ENCODE measurements at regions not wholly inside any gene's neighbourhood (a gene's known extent, or its start where the extent isn't known, plus 50 kb on each side); places are given as distances from the start of the nearest gene placed in this dataset.
"Not testable (repeated sequence)": the region's sequence is repeated elsewhere in the genome, so short reads cannot be mapped to it uniquely, and the experiment has no call there.

DNA sequence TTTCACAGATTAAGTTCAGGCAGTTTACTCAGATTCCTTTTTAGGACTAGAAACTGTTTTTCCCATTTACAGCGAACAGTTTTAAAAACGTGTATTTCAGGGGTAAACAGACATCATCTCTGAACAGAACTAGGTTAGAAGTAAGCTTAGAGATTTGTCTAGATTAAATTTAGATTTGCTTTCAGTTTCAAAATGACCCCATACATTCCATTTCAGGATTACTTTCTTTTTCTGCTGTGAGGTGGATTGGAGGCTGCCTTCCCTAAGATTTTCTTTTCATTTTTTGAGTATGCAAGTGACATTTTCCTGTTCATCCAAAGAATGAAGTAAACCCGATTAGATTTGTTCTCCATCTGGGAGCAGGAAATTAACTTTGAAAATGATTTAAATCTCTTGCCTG lies 747.2 kb downstream of the KHDRBS2 start:
- DNase-seq (no peak), ATAC-seq (ENCODE audit: low FRiP score in 2 of 2) (no peak)
- 51 to 57% methylated on average over 3 of the region's 3 CpGs for WGBS, 2 donors
- Histone ChIP-seq H3K36me3 (no peaks in the 10 kb centered on the region), H3K4me3 (no peak overlapping the region), H3K27me3 (no peaks in the 10 kb centered on the region), H3K9me3 (peaks cover 0 to 3% (median 0%) of the 10 kb centered on the region in 4 donors), H3K4me1 (no peaks in the 10 kb centered on the region), H3K27ac (peak overlapping the region in 1 of 4 donors; percentile 8)
- TF ChIP-seq, protein P1, sequence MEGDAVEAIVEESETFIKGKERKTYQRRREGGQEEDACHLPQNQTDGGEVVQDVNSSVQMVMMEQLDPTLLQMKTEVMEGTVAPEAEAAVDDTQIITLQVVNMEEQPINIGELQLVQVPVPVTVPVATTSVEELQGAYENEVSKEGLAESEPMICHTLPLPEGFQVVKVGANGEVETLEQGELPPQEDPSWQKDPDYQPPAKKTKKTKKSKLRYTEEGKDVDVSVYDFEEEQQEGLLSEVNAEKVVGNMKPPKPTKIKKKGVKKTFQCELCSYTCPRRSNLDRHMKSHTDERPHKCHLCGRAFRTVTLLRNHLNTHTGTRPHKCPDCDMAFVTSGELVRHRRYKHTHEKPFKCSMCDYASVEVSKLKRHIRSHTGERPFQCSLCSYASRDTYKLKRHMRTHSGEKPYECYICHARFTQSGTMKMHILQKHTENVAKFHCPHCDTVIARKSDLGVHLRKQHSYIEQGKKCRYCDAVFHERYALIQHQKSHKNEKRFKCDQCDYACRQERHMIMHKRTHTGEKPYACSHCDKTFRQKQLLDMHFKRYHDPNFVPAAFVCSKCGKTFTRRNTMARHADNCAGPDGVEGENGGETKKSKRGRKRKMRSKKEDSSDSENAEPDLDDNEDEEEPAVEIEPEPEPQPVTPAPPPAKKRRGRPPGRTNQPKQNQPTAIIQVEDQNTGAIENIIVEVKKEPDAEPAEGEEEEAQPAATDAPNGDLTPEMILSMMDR (IDR thresholded peaks at IDR 0.05), result no peak
- no peak for TF ChIP-seq POLR2A (IDR thresholded peaks at IDR 0.05)

DNA sequence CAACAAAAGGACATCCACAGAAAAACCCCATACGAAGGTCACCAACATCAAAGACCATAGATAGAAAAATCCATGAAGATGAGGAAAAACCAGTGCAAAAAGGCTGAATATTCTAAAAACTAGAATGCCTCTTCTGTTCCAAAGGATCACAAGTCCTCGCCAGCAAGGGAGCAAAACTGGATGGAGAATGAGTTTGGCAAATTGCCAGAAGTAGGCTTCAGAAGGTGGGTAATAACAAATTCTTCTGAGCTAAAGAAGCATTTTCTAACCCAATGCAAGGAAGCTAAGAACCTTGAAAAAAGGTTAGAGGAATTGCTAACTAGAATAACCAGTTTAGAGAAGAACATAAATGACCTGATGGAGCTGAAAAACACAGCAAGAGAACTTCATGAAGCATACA lies 753.3 kb downstream of the KHDRBS2 start:
- not testable (repeated sequence) for H3K27me3 ChIP-seq, DNase-seq

More for the DNA sequence above, 753.3 kb downstream of the KHDRBS2 start:
- not testable (repeated sequence) for H3K4me3 ChIP-seq; H3K9me3 ChIP-seq; H3K36me3 ChIP-seq; H3K4me1 ChIP-seq; H3K27ac ChIP-seq; ATAC-seq (ENCODE audit: low FRiP score in 2 of 2)
- WGBS, 2 donors, result 84 to 94% methylated on average over 2 of the region's 2 CpGs

Small RNAs in the stretch of these regions (small RNA-seq; reads per million reads assigned to genes)
- 0 reads per million in 4 donors for gene MTRNR2L9

All from upper lobe of left lung (tissue), 6 donors.